ENCODE measurements at regions not wholly inside any gene's neighbourhood (a gene's known extent, or its start where the extent isn't known, plus 50 kb on each side); places are given as distances from the start of the nearest gene placed in this dataset.

DNA sequence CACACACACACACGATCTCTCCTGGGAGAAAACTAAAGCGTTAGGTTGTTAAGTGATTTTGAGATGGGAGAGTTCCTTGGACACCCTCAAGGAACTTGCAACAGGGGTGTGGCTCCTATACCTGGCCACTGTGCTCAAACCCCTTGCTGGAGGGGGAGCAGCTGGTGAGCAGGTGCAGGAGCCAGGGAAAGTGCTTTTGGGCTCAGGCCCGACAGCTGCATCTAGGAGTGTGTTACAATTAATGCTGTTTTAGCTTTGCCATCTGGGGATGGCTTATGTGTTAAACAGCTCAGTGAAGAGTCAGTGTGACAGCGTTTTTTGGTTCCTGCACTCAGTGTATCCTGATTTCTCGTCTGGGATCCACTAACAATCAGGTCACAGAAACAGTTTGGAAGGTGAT is 510.8 kb downstream of the TRIB2 start:
- TF ChIP-seq, protein P1, sequence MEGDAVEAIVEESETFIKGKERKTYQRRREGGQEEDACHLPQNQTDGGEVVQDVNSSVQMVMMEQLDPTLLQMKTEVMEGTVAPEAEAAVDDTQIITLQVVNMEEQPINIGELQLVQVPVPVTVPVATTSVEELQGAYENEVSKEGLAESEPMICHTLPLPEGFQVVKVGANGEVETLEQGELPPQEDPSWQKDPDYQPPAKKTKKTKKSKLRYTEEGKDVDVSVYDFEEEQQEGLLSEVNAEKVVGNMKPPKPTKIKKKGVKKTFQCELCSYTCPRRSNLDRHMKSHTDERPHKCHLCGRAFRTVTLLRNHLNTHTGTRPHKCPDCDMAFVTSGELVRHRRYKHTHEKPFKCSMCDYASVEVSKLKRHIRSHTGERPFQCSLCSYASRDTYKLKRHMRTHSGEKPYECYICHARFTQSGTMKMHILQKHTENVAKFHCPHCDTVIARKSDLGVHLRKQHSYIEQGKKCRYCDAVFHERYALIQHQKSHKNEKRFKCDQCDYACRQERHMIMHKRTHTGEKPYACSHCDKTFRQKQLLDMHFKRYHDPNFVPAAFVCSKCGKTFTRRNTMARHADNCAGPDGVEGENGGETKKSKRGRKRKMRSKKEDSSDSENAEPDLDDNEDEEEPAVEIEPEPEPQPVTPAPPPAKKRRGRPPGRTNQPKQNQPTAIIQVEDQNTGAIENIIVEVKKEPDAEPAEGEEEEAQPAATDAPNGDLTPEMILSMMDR (IDR thresholded peaks at IDR 0.05; ENCODE audit: low read depth, low read length, poor library complexity, severe bottlenecking), result no peak
- TF ChIP-seq EZH2phosphoT487 (IDR thresholded peaks at IDR 0.05; ENCODE audit: borderline replicate concordance, low read length), result no peak

Data from DOHH2 (cell line).